RWPE2 (cell line): ENCODE measurements at regions not wholly inside any gene's neighbourhood (a gene's known extent, or its start where the extent isn't known, plus 50 kb on each side); places are given as distances from the start of the nearest gene placed in this dataset.
"Not testable (repeated sequence)": the region's sequence is repeated elsewhere in the genome, so short reads cannot be mapped to it uniquely, and the experiment has no call there.

ENCODE experiments used
- ATAC-seq: fragments of 200-7000 bp; cut with Tn5 transposase; 3 replicates; pipeline ENCODE4 v1.9.1; 2021; ENCODE audit warnings: low read depth
- DNase-seq: peaks from one replicate; pipeline ENCODE4 v3.0.0-alpha.2; 2020; ENCODE audit warnings: low spot score
- H3K27ac ChIP-seq: fragments of 450-650 bp; 2 replicates; pipeline ENCODE4 v1.5.1; 2017; ENCODE audit warnings: mild to moderate bottlenecking; ENCODE audit not compliant: poor library complexity, severe bottlenecking
- H3K27me3 ChIP-seq: fragments of 250-450 bp; sonication (Bioruptor Pico); 2 replicates; pipeline ENCODE4 v1.5.1; 2021; ENCODE audit warnings: mild to moderate bottlenecking, moderate library complexity; ENCODE audit not compliant: insufficient read depth, poor library complexity, severe bottlenecking
- H3K36me3 ChIP-seq: fragments of 250-450 bp; sonication (Bioruptor Pico); 2 replicates; pipeline ENCODE4 v1.5.1; 2020; ENCODE audit warnings: low read depth, mild to moderate bottlenecking, moderate library complexity
- H3K4me1 ChIP-seq: fragments of 250-450 bp; sonication (Bioruptor Pico); 2 replicates; pipeline ENCODE4 v1.5.1; 2021; ENCODE audit warnings: mild to moderate bottlenecking, moderate library complexity; ENCODE audit not compliant: insufficient read depth, poor library complexity, severe bottlenecking
- H3K4me3 ChIP-seq: fragments of 250-450 bp; sonication (Bioruptor Pico); 2 replicates; pipeline ENCODE4 v1.5.1; 2021; ENCODE audit warnings: mild to moderate bottlenecking, moderate library complexity; ENCODE audit not compliant: severe bottlenecking
- H3K9me3 ChIP-seq: fragments of 250-450 bp; sonication (Bioruptor Pico); 2 replicates; pipeline ENCODE4 v1.5.1; 2021; ENCODE audit warnings: mild to moderate bottlenecking, moderate library complexity; ENCODE audit not compliant: severe bottlenecking
- CTCF ChIP-seq: fragments of 450-650 bp; IDR thresholded peaks from one replicate; pipeline ENCODE4 v1.5.1; 2017; ENCODE audit warnings: mild to moderate bottlenecking, moderate library complexity; ENCODE audit not compliant: poor library complexity, severe bottlenecking

GRCh38 chr9:73327149-73327548, 175.5 kb downstream of the ANXA1 start:
- Histone ChIP-seq H3K4me1 (no peaks in the 10 kb centered on the region), H3K27me3 (peaks cover 9% of the 10 kb centered on the region), H3K27ac (no peak overlapping the region), H3K4me3 (no peak overlapping the region), H3K9me3 (no peaks in the 10 kb centered on the region), H3K36me3 (no peaks in the 10 kb centered on the region)
- ATAC-seq = no peak
- no peak for TF ChIP-seq CTCF
- no peak for DNase-seq

- not testable (repeated sequence) for H3K27me3 ChIP-seq, H3K27ac ChIP-seq, H3K36me3 ChIP-seq, H3K4me1 ChIP-seq, H3K4me3 ChIP-seq, DNase-seq, H3K9me3 ChIP-seq, ATAC-seq
Measured at GRCh38 chr9:73337182-73337581, 185.5 kb downstream of the ANXA1 start.

GRCh38 chr9:73344060-73344459, 192.4 kb downstream of the ANXA1 start:
- ATAC-seq = no peak
- Histone ChIP-seq H3K36me3 (no peaks in the 10 kb centered on the region), H3K4me1 (no peaks in the 10 kb centered on the region), H3K27ac (no peak overlapping the region), H3K9me3 (no peaks in the 10 kb centered on the region), H3K4me3 (no peak overlapping the region), H3K27me3 (peaks cover 8% of the 10 kb centered on the region)
- DNase-seq = no peak
- no peak for TF ChIP-seq CTCF

- TF ChIP-seq CTCF = no peak
- Histone ChIP-seq H3K9me3 (no peaks in the 10 kb centered on the region), H3K27me3 (peaks cover 8% of the 10 kb centered on the region), H3K4me1 (no peaks in the 10 kb centered on the region), H3K27ac (no peak overlapping the region), H3K36me3 (no peaks in the 10 kb centered on the region), H3K4me3 (no peak overlapping the region)
- DNase-seq (no peak), ATAC-seq (no peak)
Measured at GRCh38 chr9:73347123-73347522, 195.5 kb downstream of the ANXA1 start.

- DNase-seq = no peak
- ATAC-seq = no peak
- H3K27me3 ChIP-seq = peaks cover 8% of the 10 kb centered on the region
- H3K9me3 ChIP-seq = no peaks in the 10 kb centered on the region
- no peak overlapping the region for H3K27ac ChIP-seq
- H3K36me3 ChIP-seq = no peaks in the 10 kb centered on the region
- TF ChIP-seq CTCF = no peak
- no peaks in the 10 kb centered on the region for H3K4me1 ChIP-seq
- H3K4me3 ChIP-seq = no peak overlapping the region
Measured at GRCh38 chr9:73347720-73348119, 196.1 kb downstream of the ANXA1 start.
